ENCODE measurements at regions not wholly inside any gene's neighbourhood (a gene's known extent, or its start where the extent isn't known, plus 50 kb on each side); places are given as distances from the start of the nearest gene placed in this dataset.

- no peak overlapping the region for H3K14ac ChIP-seq (ENCODE audit: insufficient read depth, low read length)
- H3K27me3 Mint-ChIP-seq (ENCODE audit: low read depth), result no peaks in the 10 kb centered on the region; the same call in 1 of the 2 replicates
- H4K20me1 ChIP-seq (ENCODE audit: control insufficient read depth, insufficient read depth, insufficient read length), result no peaks in the 10 kb centered on the region
- no peak overlapping the region for H2BK20ac ChIP-seq (ENCODE audit: low read depth, low read length, poor library complexity, severe bottlenecking)
- peaks cover 4 to 9% of the 10 kb centered on the region in 2 experiments; a peak in 4 of 5 replicates for H3K9me3 Mint-ChIP-seq
- no peaks in the 10 kb centered on the region for H3K23me2 ChIP-seq (ENCODE audit: insufficient read length, low read depth, low read length, poor library complexity, severe bottlenecking)
- H3T11ph ChIP-seq (ENCODE audit: low read length), result no peak overlapping the region
- H3K79me2 ChIP-seq (ENCODE audit: insufficient read depth, low read length), result no peaks in the 10 kb centered on the region
- no peak overlapping the region for H2AFZ ChIP-seq (ENCODE audit: low read length)
- no peak overlapping the region for H4K8ac ChIP-seq (replicated peaks; ENCODE audit: insufficient read length, low read depth, low read length)
- H2AK5ac ChIP-seq (ENCODE audit: insufficient read length, low read length), result no peak overlapping the region
- H3K56ac ChIP-seq (ENCODE audit: insufficient read length, low read depth, low read length), result no peak overlapping the region
- H4K5ac ChIP-seq (ENCODE audit: insufficient read length, low read depth, low read length), result no peak overlapping the region
- no peak overlapping the region for H3K27ac Mint-ChIP-seq
- H2BK15ac ChIP-seq (ENCODE audit: low read depth, low read length), result no peak overlapping the region
- H3K4me1 ChIP-seq (ENCODE audit: insufficient read depth, low read length), result no peaks in the 10 kb centered on the region
- H3K4me3 Mint-ChIP-seq, result no peak overlapping the region
- no peak overlapping the region for H2BK120ac ChIP-seq (ENCODE audit: low read depth, low read length, poor library complexity, severe bottlenecking)
- H3K4ac ChIP-seq (ENCODE audit: low read depth, low read length), result no peak overlapping the region
- TF ChIP-seq, protein P1, sequence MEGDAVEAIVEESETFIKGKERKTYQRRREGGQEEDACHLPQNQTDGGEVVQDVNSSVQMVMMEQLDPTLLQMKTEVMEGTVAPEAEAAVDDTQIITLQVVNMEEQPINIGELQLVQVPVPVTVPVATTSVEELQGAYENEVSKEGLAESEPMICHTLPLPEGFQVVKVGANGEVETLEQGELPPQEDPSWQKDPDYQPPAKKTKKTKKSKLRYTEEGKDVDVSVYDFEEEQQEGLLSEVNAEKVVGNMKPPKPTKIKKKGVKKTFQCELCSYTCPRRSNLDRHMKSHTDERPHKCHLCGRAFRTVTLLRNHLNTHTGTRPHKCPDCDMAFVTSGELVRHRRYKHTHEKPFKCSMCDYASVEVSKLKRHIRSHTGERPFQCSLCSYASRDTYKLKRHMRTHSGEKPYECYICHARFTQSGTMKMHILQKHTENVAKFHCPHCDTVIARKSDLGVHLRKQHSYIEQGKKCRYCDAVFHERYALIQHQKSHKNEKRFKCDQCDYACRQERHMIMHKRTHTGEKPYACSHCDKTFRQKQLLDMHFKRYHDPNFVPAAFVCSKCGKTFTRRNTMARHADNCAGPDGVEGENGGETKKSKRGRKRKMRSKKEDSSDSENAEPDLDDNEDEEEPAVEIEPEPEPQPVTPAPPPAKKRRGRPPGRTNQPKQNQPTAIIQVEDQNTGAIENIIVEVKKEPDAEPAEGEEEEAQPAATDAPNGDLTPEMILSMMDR (conservative IDR thresholded peaks at IDR 0.05), result no peak
- WGBS (ENCODE audit: extremely low coverage, insufficient read length, low lambda C conversion rate), result no CpG with 5 or more reads among the region's 2 CpGs
- H3K27ac ChIP-seq (ENCODE audit: insufficient read length, low read depth, low read length), result no peak overlapping the region
- no peak for DNase-seq
- H3K23ac ChIP-seq (ENCODE audit: insufficient read length, low read depth, low read length), result no peak overlapping the region
- H3K79me1 ChIP-seq (ENCODE audit: insufficient read depth, low read depth, low read length, poor library complexity, severe bottlenecking), result no peaks in the 10 kb centered on the region
- H3K4me2 ChIP-seq (ENCODE audit: insufficient read depth, insufficient read length, low read length), result no peak overlapping the region
- H3K27me3 ChIP-seq (ENCODE audit: insufficient read depth, low read length), result no peaks in the 10 kb centered on the region
- H4K91ac ChIP-seq (ENCODE audit: insufficient read length, low read depth, low read length), result no peak overlapping the region
- peaks cover 0 to 8% (median 6%) of the 10 kb centered on the region in 3 experiments; a peak in 4 of 7 replicates for H3K36me3 Mint-ChIP-seq (ENCODE audit: insufficient read depth in 1 of 3, low read depth in 3 of 3)
- H3K9ac ChIP-seq (ENCODE audit: extremely low read depth, insufficient read length, low read length), result no peak overlapping the region
- H2BK12ac ChIP-seq (ENCODE audit: insufficient read length, low read depth, low read length), result no peak overlapping the region
- no peaks in the 10 kb centered on the region for H3K9me3 ChIP-seq (ENCODE audit: control insufficient read depth, low read depth, low read length)
- no peak overlapping the region for H2BK5ac ChIP-seq (ENCODE audit: insufficient read length, low read length)
- no peak overlapping the region for H3K18ac ChIP-seq (ENCODE audit: insufficient read length, low read depth, low read length)
- H3K4me1 Mint-ChIP-seq, result no peaks in the 10 kb centered on the region
Observed at GRCh38 chr4:85019411-85019810, 52.9 kb upstream of the WDFY3 start.

Measured in H9 (cell line).